Spleen (tissue), 11 donors: ENCODE measurements at regions not wholly inside any gene's neighbourhood (a gene's known extent, or its start where the extent isn't known, plus 50 kb on each side); places are given as distances from the start of the nearest gene placed in this dataset.

Experiments
- DNase-seq: peaks from one replicate; pipeline ENCODE4 v3.0.0-alpha.2; 2020
- H3K27ac ChIP-seq, 8 donors: fragments of 200-600 bp; sonication (generic) in 7 of 8; 1 replicate in 4 of 8; 2 replicates in 4 of 8; pipeline versions ENCODE4 v1.5.0 to v1.8.0; 2016 to 2021; ENCODE audit warnings: inconsistent platforms in 4 of 8, mild to moderate bottlenecking in 4 of 8, moderate library complexity in 1 of 8
- H3K27me3 ChIP-seq, 7 donors: fragments of 200-600 bp; sonication (generic) in 6 of 7; replicated peaks in 1 of 7; 1 replicate in 4 of 7; 2 replicates in 3 of 7; pipeline versions ENCODE4 v1.5.0 to v1.8.0; 2016 to 2021; ENCODE audit warnings: inconsistent platforms in 3 of 7, mild to moderate bottlenecking in 1 of 7
- H3K36me3 ChIP-seq, 6 donors: fragments of 200-600 bp; sonication (generic) in 5 of 6; 1 replicate in 4 of 6; 2 replicates in 2 of 6; pipeline versions ENCODE4 v1.5.0 to v1.8.0; 2016 to 2021; ENCODE audit warnings: inconsistent platforms in 2 of 6
- H3K4me1 ChIP-seq, 6 donors: fragments of 200-600 bp; sonication (generic) in 5 of 6; 1 replicate in 3 of 6; 2 replicates in 3 of 6; pipeline versions ENCODE4 v1.5.0 to v1.8.0; 2016 to 2021; ENCODE audit warnings: inconsistent platforms in 3 of 6
- H3K4me3 ChIP-seq, 8 donors: fragments of 200-600 bp; sonication (generic) in 7 of 8; 1 replicate in 4 of 8; 2 replicates in 4 of 8; pipeline versions ENCODE4 v1.5.0 to v1.8.0; 2016 to 2021; ENCODE audit warnings: inconsistent platforms in 4 of 8, mild to moderate bottlenecking in 4 of 8, moderate library complexity in 2 of 8
- H3K9me3 ChIP-seq, 8 donors: fragments of 200-600 bp; sonication (generic) in 7 of 8; 1 replicate in 4 of 8; 2 replicates in 4 of 8; pipeline versions ENCODE4 v1.5.0 to v1.8.0; 2016 to 2021; ENCODE audit warnings: inconsistent platforms in 4 of 8
- POLR2A ChIP-seq, 3 donors: fragments of 450-650 bp; IDR thresholded peaks; one replicate each; pipeline ENCODE4 v1.5.1; 2017; ENCODE audit warnings: antibody characterized with exemption in 3 of 3, mild to moderate bottlenecking in 1 of 3
- POLR2AphosphoS5 ChIP-seq, 3 donors: sonication (generic); formaldehyde crosslinking; IDR thresholded peaks; one replicate each; pipeline ENCODE4 v1.5.1; 2017; ENCODE audit warnings: antibody characterized with exemption in 3 of 3
- WGBS, 5 donors: extraction: QIAGEN DNeasy Blood & Tissue Kit in 3 of 5; methylation state at CpG; one replicate each; pipeline versions ENCODE4 v1.1.5 to v1.1.7; 2013 to 2018; 5-methylcytosine and 5-hydroxymethylcytosine counted together
- intact Hi-C: fragments of 100-400 bp; cut with DNase I; formaldehyde crosslinking; loops from one replicate; pipeline ENCODE4 v1.15.0; 2023; ENCODE audit warnings: low total_unique reads
- TF ChIP-seq, protein P1 (sequence below), 11 experiments: fragments of 200-600 bp in 7 of 11; fragments of 450-650 bp in 4 of 11; sonication (generic) in 4 of 11; IDR thresholded peaks in 8 of 11; conservative IDR thresholded peaks in 3 of 11; 1 replicate in 7 of 11; 2 replicates in 4 of 11; pipeline versions ENCODE4 v1.4.0 to v1.8.0; 2016 to 2021; ENCODE audit warnings: antibody characterized with exemption in 11 of 11, inconsistent platforms in 4 of 11, mild to moderate bottlenecking in 1 of 11
- donor health status: healthy with polysubstance abuse.
- donor health status: DM: no; HTN: no; CAD: no; lungs with moderate emphysema.
- donor health status: DM: no; HTN: no; CAD: no.
- donor health status: Bipolar disorder and iron deficiency.
- donor health status: healthy.
- donor health status: DM: no; HTN: no; CAD: no.
- donor health status: DM: yes; HTN: yes; CAD: no.

DNA sequence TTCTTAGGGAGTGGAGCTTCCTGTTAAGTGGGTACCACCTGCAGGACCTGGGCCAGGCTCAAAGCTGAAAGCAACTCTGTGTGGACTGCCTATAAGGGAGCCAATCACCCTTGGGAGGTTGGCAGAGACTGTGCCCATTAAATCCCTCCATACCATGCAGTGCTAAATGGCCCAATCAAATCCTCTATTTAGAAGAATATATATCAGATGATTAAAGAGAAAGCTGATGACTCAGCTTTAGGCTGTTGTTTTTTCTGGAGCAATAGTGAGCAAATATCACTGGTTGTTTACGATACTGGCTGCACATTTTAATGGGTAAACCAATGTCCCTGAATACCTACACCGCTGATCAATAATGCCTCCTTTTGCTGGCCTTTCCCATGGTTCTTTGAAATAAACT, 101.3 kb downstream of the TMX1 start:
- TF ChIP-seq, protein P1, sequence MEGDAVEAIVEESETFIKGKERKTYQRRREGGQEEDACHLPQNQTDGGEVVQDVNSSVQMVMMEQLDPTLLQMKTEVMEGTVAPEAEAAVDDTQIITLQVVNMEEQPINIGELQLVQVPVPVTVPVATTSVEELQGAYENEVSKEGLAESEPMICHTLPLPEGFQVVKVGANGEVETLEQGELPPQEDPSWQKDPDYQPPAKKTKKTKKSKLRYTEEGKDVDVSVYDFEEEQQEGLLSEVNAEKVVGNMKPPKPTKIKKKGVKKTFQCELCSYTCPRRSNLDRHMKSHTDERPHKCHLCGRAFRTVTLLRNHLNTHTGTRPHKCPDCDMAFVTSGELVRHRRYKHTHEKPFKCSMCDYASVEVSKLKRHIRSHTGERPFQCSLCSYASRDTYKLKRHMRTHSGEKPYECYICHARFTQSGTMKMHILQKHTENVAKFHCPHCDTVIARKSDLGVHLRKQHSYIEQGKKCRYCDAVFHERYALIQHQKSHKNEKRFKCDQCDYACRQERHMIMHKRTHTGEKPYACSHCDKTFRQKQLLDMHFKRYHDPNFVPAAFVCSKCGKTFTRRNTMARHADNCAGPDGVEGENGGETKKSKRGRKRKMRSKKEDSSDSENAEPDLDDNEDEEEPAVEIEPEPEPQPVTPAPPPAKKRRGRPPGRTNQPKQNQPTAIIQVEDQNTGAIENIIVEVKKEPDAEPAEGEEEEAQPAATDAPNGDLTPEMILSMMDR (IDR thresholded peaks at IDR 0.05 in 8 of 11, conservative IDR thresholded peaks at IDR 0.05 in 3 of 11) = no peak
- TF ChIP-seq POLR2AphosphoS5 (IDR thresholded peaks at IDR 0.05) (no peak), POLR2A (IDR thresholded peaks at IDR 0.05) (no peak)
- Histone ChIP-seq H3K4me3 (no peak overlapping the region), H3K27ac (no peak overlapping the region), H3K27me3 (no peaks in the 10 kb centered on the region), H3K4me1 (no peaks in the 10 kb centered on the region), H3K36me3 (no peaks in the 10 kb centered on the region), H3K9me3 (peaks cover 0 to 4% (median 0%) of the 10 kb centered on the region in 8 donors)
- WGBS, 5 donors = 94 to 100% (median 96%) methylated on average over 2 of the region's 2 CpGs
- DNase-seq = no peak
- intact Hi-C loops = no loop called here

DNA sequence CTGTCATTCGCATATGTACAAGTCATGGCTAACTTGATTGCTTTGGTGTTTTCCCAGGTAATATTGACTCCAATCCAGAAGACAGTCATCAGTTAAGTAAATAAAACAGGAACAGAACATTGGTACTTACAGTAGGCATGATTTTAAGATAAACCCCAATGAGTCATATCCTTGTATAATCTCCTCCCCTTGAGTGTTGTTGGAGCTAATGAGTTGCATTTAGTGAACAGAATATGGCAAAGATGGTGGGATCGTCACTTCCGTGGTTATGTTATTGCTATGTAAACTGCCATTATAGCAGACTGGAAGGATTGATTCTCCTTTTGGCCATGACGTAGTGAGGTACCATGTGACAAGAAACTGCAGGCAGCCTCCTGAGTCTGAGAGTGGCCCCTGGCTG, 102.2 kb downstream of the TMX1 start:
- Histone ChIP-seq H3K4me1 (no peaks in the 10 kb centered on the region), H3K27me3 (no peaks in the 10 kb centered on the region), H3K4me3 (no peak overlapping the region), H3K36me3 (no peaks in the 10 kb centered on the region), H3K9me3 (peaks cover 0 to 12% (median 7%) of the 10 kb centered on the region in 8 donors), H3K27ac (no peak overlapping the region)
- no peak for DNase-seq
- 86 to 97% (median 94%) methylated on average over 4 of the region's 4 CpGs for WGBS, 5 donors
- intact Hi-C loops = no loop called here
- TF ChIP-seq, protein P1 (IDR thresholded peaks at IDR 0.05 in 8 of 11, conservative IDR thresholded peaks at IDR 0.05 in 3 of 11) = no peak
- no peak for TF ChIP-seq POLR2AphosphoS5 (IDR thresholded peaks at IDR 0.05)
- TF ChIP-seq POLR2A (IDR thresholded peaks at IDR 0.05) = no peak

DNA sequence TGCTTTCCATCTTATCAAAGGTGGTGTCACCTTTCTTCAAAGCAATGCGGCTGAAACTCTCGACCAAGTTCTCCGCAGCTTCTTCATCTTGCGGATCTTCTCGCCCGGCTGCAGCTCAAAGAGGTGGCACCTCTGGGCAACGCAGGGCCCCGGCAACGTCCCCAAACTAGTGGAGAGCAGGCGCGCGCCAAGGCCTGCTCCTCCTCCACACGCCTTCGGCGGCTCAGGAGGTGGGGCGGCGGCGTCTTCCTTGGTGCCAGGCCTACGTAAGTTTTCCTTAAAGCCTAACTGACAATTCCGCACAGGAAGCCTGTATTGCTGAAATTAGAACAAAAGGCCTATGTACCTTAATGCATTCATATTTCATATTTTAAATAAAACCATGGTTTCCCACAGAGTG, 112.0 kb downstream of the TMX1 start:
- no peaks in the 10 kb centered on the region for H3K4me1 ChIP-seq
- WGBS, 5 donors = 94 to 97% (median 95%) methylated on average over 19 to 20 of the region's 20 CpGs
- no peaks in the 10 kb centered on the region for H3K27me3 ChIP-seq
- H3K36me3 ChIP-seq = no peaks in the 10 kb centered on the region
- intact Hi-C loops = no loop called here
- no peak for DNase-seq
- peaks cover 0 to 8% (median 4%) of the 10 kb centered on the region in 8 donors for H3K9me3 ChIP-seq
- no peak overlapping the region for H3K4me3 ChIP-seq
- no peak overlapping the region for H3K27ac ChIP-seq
- TF ChIP-seq POLR2AphosphoS5 (IDR thresholded peaks at IDR 0.05) (no peak), POLR2A (IDR thresholded peaks at IDR 0.05) (no peak)
- TF ChIP-seq, protein P1 (IDR thresholded peaks at IDR 0.05 in 8 of 11, conservative IDR thresholded peaks at IDR 0.05 in 3 of 11) = no peak

DNA sequence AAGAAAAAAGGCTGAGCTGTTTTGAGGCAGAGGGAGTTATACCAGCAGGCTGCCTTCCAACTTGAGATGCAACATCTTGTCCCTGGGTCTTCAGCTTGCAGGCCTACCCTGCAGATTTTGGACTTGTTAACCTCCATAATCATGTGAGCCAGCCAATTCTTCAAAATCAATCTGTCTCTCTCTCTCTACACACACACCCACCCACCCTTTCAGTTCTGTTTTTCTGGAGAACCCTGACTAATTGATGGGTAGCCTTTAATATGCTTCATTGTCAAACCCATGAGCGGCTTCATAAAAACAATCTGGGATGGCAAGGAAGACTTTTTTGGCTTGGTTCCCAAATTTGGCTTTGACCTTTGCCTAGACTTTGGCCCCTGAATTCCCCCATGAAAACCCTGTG, 113.9 kb downstream of the TMX1 start:
- no peaks in the 10 kb centered on the region for H3K9me3 ChIP-seq
- H3K4me1 ChIP-seq = no peaks in the 10 kb centered on the region
- no peak for DNase-seq
- no peak overlapping the region for H3K4me3 ChIP-seq
- 81 to 100% (median 89%) methylated on average over 1 of the region's 1 CpG for WGBS, 5 donors
- H3K27me3 ChIP-seq = no peaks in the 10 kb centered on the region
- H3K27ac ChIP-seq = no peak overlapping the region
- H3K36me3 ChIP-seq = no peaks in the 10 kb centered on the region
- intact Hi-C loops = no loop called here
- TF ChIP-seq POLR2AphosphoS5 (IDR thresholded peaks at IDR 0.05) (no peak), POLR2A (IDR thresholded peaks at IDR 0.05) (no peak)
- TF ChIP-seq, protein P1 (IDR thresholded peaks at IDR 0.05 in 8 of 11, conservative IDR thresholded peaks at IDR 0.05 in 3 of 11) = no peak
